B cell (primary cell): ENCODE measurements at regions not wholly inside any gene's neighbourhood (a gene's known extent, or its start where the extent isn't known, plus 50 kb on each side); places are given as distances from the start of the nearest gene placed in this dataset.

Experiments
- EZH2 ChIP-seq: IDR thresholded peaks from 2 replicates; pipeline ENCODE4 v1.6.1; 2012; ENCODE audit warnings: borderline replicate concordance, low read depth, mild to moderate bottlenecking, moderate library complexity, low read length; ENCODE audit not compliant: insufficient read depth, poor library complexity, severe bottlenecking
- TF ChIP-seq, protein P1 (sequence below): fragments of 200-600 bp; IDR thresholded peaks from one replicate; pipeline ENCODE4 v1.8.0; 2022; ENCODE audit warnings: antibody characterized with exemption, mild to moderate bottlenecking

DNA sequence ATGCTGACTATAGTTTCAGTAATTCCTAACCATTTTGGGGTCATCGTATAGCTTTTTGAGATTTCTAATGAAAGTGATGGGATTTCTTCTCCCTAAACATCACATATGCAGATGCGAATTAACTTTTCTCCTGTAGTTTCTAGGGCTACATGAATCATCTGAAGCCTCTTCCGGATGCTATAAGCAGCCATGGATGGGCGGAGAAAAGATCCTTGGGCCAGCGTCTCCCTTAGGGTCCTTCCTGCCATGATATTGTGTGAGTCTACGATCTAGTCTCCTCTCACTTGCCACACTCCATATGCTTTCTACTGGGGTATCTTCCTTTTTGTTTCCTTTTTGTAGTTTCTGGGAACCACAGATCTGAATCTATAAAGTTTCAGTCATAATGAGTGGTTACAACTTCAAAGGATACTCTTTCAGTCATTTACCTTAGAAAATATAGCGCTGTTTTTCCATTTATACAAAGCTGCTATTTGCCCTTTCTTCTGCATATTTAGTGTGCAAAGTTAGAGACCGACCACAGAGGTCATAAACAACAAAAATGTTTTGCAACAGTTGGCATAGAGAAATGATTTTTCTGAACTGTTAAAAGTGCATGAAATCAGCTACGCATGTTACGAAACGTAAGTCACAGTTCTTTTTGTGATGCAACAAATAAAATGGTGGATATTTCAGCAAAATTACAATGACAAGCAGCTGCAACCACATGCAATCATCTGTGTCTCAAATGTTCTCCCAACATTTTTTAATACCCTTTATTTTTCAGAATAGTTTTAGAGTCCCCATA, 396.2 kb upstream of the SLC35B3 start:
- TF ChIP-seq, protein P1, sequence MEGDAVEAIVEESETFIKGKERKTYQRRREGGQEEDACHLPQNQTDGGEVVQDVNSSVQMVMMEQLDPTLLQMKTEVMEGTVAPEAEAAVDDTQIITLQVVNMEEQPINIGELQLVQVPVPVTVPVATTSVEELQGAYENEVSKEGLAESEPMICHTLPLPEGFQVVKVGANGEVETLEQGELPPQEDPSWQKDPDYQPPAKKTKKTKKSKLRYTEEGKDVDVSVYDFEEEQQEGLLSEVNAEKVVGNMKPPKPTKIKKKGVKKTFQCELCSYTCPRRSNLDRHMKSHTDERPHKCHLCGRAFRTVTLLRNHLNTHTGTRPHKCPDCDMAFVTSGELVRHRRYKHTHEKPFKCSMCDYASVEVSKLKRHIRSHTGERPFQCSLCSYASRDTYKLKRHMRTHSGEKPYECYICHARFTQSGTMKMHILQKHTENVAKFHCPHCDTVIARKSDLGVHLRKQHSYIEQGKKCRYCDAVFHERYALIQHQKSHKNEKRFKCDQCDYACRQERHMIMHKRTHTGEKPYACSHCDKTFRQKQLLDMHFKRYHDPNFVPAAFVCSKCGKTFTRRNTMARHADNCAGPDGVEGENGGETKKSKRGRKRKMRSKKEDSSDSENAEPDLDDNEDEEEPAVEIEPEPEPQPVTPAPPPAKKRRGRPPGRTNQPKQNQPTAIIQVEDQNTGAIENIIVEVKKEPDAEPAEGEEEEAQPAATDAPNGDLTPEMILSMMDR = no peak
- TF ChIP-seq EZH2 = no peak
